NK-92 treated with Interleukin-12 subunit alpha and Interleukin-12 subunit beta, amount 100 ng/mL, for 24 hours (cell line): ENCODE measurements at regions not wholly inside any gene's neighbourhood (a gene's known extent, or its start where the extent isn't known, plus 50 kb on each side); places are given as distances from the start of the nearest gene placed in this dataset.
"Not testable (repeated sequence)": the region's sequence is repeated elsewhere in the genome, so short reads cannot be mapped to it uniquely, and the experiment has no call there.

ENCODE experiments used
- DNase-seq: peaks from one replicate; lab custom pipeline; 2025; lab: John Stamatoyannopoulos, UW

GRCh38 chr4:13893987-13894386 is 266.5 kb upstream of the BOD1L1 start:
- no peak for DNase-seq

- no peak for DNase-seq
These were observed 273.3 kb upstream of the BOD1L1 start for GRCh38 chr4:13900780-13901179.

- no peak for DNase-seq
These were observed 274.6 kb upstream of the BOD1L1 start for GRCh38 chr4:13902146-13902545.

- no peak for DNase-seq
These were observed 275.5 kb upstream of the BOD1L1 start for GRCh38 chr4:13903061-13903460.

- no peak for DNase-seq
These were observed 276.4 kb upstream of the BOD1L1 start for GRCh38 chr4:13903901-13904300.

- no peak for DNase-seq
These were observed 278.0 kb upstream of the BOD1L1 start for GRCh38 chr4:13905543-13905942.

GRCh38 chr4:13906727-13907126 is 279.2 kb upstream of the BOD1L1 start:
- DNase-seq, result no peak

GRCh38 chr4:13907255-13907751 is 279.8 kb upstream of the BOD1L1 start:
- no peak for DNase-seq

- DNase-seq, result no peak
These were observed 280.9 kb upstream of the BOD1L1 start for GRCh38 chr4:13908455-13908854.

GRCh38 chr4:13910556-13910955 is 283.0 kb upstream of the BOD1L1 start:
- DNase-seq, result no peak

GRCh38 chr4:13911256-13911655 is 283.7 kb upstream of the BOD1L1 start:
- DNase-seq, result no peak

GRCh38 chr4:13912436-13912925 is 285.0 kb upstream of the BOD1L1 start:
- no peak for DNase-seq

- DNase-seq, result no peak
These were observed 285.4 kb upstream of the BOD1L1 start for GRCh38 chr4:13912966-13913365.

- no peak for DNase-seq
These were observed 289.5 kb upstream of the BOD1L1 start for GRCh38 chr4:13917015-13917414.

- no peak for DNase-seq
These were observed 290.6 kb upstream of the BOD1L1 start for GRCh38 chr4:13918110-13918509.

GRCh38 chr4:13918991-13919441 is 291.5 kb upstream of the BOD1L1 start:
- no peak for DNase-seq

- DNase-seq, result no peak
These were observed 292.8 kb upstream of the BOD1L1 start for GRCh38 chr4:13920111-13920875.

- no peak for DNase-seq
These were observed 293.4 kb upstream of the BOD1L1 start for GRCh38 chr4:13920901-13921300.

GRCh38 chr4:13921805-13922204 is 294.3 kb upstream of the BOD1L1 start:
- no peak for DNase-seq

GRCh38 chr4:13922459-13922858 is 294.9 kb upstream of the BOD1L1 start:
- no peak for DNase-seq

- no peak for DNase-seq
These were observed 295.5 kb upstream of the BOD1L1 start for GRCh38 chr4:13922873-13923645.

GRCh38 chr4:13924900-13925299 is 297.4 kb upstream of the BOD1L1 start:
- not testable (repeated sequence) for DNase-seq

- DNase-seq, result no peak
These were observed 300.7 kb upstream of the BOD1L1 start for GRCh38 chr4:13928214-13928613.
